Stimulated activated CD8-positive, alpha-beta memory T cell treated with anti-CD3 and anti-CD28 coated beads, Interleukin-12 subunit alpha, Interleukin-12 subunit beta, amount 100 ng/mL, for 4 hours (primary cell): ENCODE measurements at regions not wholly inside any gene's neighbourhood (a gene's known extent, or its start where the extent isn't known, plus 50 kb on each side); places are given as distances from the start of the nearest gene placed in this dataset.
"Not testable (repeated sequence)": the region's sequence is repeated elsewhere in the genome, so short reads cannot be mapped to it uniquely, and the experiment has no call there.

Experiments
- DNase-seq: peaks from one replicate; pipeline ENCODE4 v3.0.0-alpha.2; 2020; ENCODE audit warnings: low read depth

GRCh38 chr6:142016666-142017065, 116.1 kb upstream of the GJE1 start:
- not testable (repeated sequence) for DNase-seq

DNA sequence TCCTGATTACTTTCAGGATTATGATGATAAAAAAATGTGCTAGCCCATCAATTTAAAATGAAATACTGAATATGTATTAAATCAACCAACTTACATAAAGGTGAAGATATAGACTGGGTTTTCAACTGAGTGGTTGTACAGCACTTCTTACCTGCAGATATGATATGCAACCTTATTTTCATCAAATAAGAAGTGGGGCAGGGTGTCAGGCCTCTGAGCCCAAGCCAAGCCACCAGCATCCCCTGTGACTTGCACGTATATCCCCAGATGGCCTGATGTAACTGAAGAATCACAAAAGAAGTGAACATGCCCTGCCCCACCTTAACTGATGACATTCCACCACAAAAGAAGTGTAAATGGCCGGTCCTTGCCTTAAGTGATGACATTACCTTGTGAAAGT, 117.3 kb upstream of the GJE1 start:
- not testable (repeated sequence) for DNase-seq

DNA sequence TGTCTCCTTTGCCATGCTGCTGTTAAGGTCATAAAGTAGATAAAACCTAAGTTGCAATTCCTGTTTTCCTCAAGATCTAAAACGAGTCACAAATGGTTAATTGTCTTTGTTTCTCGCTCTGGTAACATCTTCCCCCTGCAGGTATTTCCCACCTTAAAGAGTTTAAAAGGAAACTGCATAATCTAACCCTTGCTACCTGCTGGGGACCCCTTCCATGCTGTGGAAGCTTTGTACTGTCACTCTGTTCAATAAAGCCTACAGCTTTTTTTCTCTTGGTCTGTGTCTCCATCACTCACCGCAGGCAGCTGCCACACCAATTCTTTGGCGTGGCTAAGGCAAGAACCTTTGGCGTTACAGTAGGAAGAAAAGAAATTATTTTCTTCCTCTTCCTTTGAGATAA, 117.7 kb upstream of the GJE1 start:
- no peak for DNase-seq

GRCh38 chr6:142014515-142014914, 118.2 kb upstream of the GJE1 start:
- no peak for DNase-seq

GRCh38 chr6:142013875-142014495, 118.7 kb upstream of the GJE1 start:
- no peak for DNase-seq

DNA sequence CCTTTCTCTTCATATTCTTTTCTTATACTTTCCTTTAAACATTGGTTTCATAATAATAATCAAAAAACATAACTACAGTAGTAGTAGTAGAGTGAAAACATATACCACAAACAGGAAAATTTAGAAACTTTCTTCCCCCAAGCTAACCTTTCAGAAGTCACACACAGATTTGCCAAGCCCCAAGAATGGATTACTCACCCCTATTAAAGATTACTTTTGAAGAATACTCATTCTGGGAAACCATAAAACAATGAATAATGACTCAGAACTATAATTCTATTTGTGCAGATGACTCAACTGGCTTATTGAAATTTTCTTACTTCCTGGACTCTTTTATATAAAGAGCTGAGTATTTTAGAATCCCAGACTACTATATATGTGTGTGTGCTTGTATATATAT, 119.4 kb upstream of the GJE1 start:
- DNase-seq, result no peak

DNA sequence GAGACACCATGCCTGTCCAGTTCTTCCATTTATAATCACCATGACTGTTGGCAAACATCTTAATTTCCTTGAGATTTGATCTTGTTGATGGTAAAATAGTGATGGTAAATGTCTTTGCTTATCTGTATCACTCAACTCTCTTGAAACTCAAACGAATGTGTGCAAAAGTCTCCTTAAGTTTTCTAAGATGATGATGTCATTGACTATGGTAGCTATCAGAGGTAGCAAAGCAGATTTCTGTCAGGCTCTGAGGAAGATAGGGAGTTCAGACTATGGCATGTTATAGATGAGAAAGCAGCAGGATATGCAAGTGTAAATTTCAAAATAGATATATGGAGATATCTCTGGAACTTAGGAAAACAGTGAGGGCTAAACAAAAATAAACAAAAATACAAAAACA, 121.0 kb upstream of the GJE1 start:
- DNase-seq, result no peak

GRCh38 chr6:142011156-142011555, 121.6 kb upstream of the GJE1 start:
- no peak for DNase-seq

- no peak for DNase-seq
Observed at GRCh38 chr6:142009647-142010046, 123.1 kb upstream of the GJE1 start.

GRCh38 chr6:142008781-142009180, 123.9 kb upstream of the GJE1 start:
- no peak for DNase-seq

DNA sequence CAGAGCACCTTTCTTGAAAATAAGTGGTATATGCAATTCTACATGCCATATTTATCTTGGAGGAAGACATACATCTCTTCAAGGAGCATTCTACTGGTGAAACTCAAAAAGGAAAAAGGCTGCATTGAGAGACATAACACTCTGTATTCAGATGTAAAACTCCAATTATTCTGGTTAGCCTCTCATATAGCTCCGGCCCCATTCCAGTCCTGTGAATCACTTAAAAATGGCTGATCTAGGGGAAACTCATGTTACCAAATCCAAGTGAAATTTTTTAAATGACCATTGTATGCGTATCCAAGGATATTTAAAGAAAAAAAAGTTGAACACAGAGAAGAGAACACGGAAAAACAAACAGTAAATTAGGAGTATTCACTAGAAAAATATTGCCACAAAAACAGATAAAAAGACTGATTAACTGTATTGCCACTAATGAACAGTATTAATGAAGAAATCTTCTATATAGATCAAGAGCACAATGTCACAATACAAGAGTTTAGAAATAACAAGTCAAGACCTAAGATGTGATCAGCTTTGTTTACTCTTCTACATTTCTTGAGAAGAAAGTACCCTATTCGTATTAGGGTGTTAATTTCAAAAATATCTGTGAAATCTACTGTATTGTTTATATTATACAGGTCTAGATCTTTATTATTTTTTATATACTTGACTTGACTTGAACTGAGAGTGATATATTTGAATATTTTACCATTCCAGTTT, 124.5 kb upstream of the GJE1 start:
- no peak for DNase-seq

DNA sequence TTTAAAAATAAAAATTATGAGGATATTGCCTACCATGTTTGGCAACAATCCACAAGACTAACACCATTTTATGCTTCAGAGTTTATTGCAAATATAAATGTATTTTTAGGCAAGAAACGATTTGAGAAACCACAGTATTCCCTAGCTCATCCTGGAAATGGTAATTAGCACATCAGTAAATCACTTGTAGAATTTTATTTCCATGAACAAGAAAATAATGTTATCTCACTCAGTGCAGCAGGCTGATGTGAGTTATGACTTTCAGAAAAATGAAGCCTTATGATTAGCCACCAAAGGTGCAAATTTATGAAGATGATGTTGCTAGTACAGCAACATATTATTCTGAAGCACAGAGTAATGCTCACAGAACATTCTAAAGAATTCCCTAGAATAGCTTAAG, 127.7 kb upstream of the GJE1 start:
- DNase-seq, result no peak

DNA sequence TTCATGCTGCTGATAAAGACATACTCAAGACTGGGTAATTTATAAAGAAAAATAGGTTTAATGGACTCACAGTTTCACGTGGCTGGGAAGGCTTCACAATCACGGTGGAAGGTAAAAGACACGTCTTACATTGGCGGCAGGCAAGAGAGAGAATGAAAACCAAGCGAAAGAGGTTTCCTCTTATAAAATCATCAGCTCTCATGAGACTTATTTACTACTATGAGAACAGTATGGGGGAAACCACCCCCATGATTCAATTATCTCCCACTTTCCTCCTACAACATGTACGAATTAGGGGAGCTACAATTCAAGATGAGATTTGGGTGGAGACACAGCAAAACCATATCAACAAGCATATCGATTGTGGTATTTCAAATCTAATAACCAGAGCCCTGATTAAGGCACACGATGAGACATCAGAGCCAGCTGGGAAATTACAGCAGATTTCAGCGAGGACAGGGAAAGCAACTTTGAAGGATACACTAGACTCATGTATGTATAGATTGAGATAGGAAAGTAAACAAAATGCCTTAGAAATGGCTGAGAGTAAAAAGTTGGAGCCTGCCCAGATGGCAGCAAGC, 129.8 kb upstream of the GJE1 start:
- no peak for DNase-seq

GRCh38 chr6:141996823-141997222, 135.9 kb upstream of the GJE1 start:
- DNase-seq, result no peak

DNA sequence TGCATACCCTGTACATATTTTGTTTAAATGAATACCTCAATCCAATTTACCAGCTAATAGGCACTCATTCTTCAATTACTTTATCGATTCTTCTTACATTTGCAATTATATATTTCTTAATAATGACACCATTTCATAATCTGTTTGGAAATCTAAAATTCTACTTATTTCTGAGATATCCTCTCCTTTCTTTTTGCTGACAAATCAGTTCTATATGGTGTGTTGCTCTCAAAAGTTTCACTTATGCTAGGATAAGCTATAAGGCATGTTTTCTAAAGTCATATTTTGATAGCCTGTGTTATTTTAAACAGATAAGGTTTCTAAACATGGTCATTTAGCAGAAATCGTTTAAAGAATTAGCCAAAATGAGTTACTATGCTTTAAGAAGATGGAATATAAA, 140.6 kb upstream of the GJE1 start:
- DNase-seq, result no peak

DNA sequence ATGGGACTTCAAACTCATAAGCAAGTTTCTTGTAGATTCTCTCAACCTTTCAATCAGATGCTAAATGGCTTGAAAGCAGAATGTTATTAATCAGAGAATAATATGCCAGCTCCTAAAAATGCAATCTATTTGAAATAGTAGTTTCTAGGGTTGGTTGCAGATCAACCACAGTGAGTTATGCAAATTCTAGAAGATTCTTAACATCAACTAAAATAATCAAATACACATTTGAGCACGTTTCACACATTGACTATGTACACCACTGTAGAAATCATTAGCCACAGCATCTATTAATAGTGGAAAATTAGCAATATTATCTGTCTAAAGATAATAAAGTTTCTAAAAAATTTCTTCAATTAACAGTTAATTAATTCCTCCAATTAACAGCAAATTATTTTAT, 141.9 kb upstream of the GJE1 start:
- DNase-seq, result no peak

DNA sequence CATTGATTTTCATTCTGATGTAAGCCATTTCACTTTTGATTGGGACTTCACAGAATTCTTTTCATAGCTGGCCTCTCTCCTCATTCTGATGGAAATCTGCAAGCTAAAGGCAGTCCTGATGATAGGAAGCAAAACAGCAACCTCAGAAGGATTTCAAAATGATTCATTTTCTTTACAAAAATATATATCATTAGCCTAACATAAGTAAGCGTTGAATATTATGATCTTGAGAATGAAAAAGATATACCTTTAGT, 143.1 kb upstream of the GJE1 start:
- DNase-seq, result no peak

GRCh38 chr6:141988954-141989705, 143.6 kb upstream of the GJE1 start:
- no peak for DNase-seq

GRCh38 chr6:141988327-141988726, 144.4 kb upstream of the GJE1 start:
- DNase-seq, result no peak

DNA sequence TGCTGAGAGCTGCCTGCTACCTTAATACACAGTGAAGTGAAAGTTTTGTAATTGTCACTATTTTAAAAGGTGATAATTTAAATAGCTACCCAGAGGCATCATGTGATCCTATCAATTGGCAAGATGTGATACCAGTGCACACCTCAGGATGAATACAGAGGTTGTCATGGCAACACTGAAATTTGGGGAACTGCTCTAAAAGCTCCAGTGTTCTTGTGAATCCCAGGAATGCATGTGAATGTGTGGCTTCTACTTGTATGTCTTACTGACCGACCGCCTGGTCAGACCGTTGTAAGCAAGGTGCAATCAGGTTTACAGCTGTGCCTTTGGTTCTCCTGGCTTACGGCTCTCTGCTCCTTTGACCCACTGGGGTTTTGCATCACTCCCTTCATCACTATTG, 146.3 kb upstream of the GJE1 start:
- DNase-seq, result no peak

DNA sequence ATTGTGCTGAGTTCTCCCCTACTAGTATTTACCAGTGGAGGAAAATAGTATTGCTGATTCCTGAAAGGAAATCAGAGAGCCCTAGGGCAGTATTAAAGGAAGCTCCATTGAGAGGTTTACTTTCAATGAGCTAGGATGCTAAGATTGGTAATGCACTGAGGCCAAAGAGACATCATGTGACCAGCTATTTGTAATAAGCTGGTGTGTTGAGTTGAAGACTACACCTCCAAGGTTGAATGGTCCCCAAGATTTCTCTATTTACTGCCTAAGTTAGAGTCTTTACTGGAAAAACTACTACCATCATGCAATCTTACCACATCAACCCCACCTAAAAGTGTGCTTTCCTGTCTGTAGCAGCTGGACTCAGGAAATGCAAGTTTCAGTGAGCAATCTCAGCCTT, 151.5 kb upstream of the GJE1 start:
- no peak for DNase-seq

GRCh38 chr6:141977782-141978181, 154.9 kb upstream of the GJE1 start:
- DNase-seq, result no peak

GRCh38 chr6:141976994-141977393, 155.7 kb upstream of the GJE1 start:
- DNase-seq, result no peak
